Sigmoid colon (tissue), 6 donors: ENCODE measurements at regions not wholly inside any gene's neighbourhood (a gene's known extent, or its start where the extent isn't known, plus 50 kb on each side); places are given as distances from the start of the nearest gene placed in this dataset.

Experiments
- DNase-seq: peaks from one replicate; pipeline ENCODE4 v3.0.0-alpha.2; 2019
- H3K27ac ChIP-seq, 4 donors: fragments of 200-600 bp; sonication (generic); one replicate each; pipeline ENCODE4 v1.5.1; 2016 to 2019; ENCODE audit warnings: mild to moderate bottlenecking in 1 of 4
- H3K27me3 ChIP-seq, 3 donors: fragments of 200-600 bp; sonication (generic); one replicate each; pipeline ENCODE4 v1.5.1; 2019; ENCODE audit warnings: mild to moderate bottlenecking in 1 of 3
- H3K36me3 ChIP-seq, 4 donors: fragments of 200-600 bp; sonication (generic); one replicate each; pipeline ENCODE4 v1.5.1; 2016 to 2019
- H3K4me1 ChIP-seq, 4 donors: fragments of 200-600 bp; sonication (generic); one replicate each; pipeline ENCODE4 v1.5.1; 2017 to 2019
- H3K4me3 ChIP-seq, 4 donors: fragments of 200-600 bp; sonication (generic); one replicate each; pipeline ENCODE4 v1.5.1; 2017 to 2019; ENCODE audit warnings: mild to moderate bottlenecking in 2 of 4, moderate library complexity in 1 of 4
- H3K9me3 ChIP-seq, 4 donors: fragments of 200-600 bp in 3 of 4; sonication (generic) in 3 of 4; one replicate each; pipeline versions ENCODE4 v1.5.1 to v1.6.1; 2013 to 2019
- CTCF ChIP-seq, 4 experiments: fragments of 450-650 bp in 3 of 4; fragments of 200-600 bp in 1 of 4; IDR thresholded peaks; one replicate each; pipeline ENCODE4 v1.5.1; 2016 to 2019; ENCODE audit warnings: antibody characterized with exemption in 4 of 4, mild to moderate bottlenecking in 3 of 4, moderate library complexity in 2 of 4
- EP300 ChIP-seq, 4 donors: sonication (generic); formaldehyde crosslinking; IDR thresholded peaks; one replicate each; pipeline ENCODE4 v1.6.1; 2017; ENCODE audit warnings: antibody characterized with exemption in 4 of 4
- POLR2A ChIP-seq, 2 donors: fragments of 450-650 bp; IDR thresholded peaks; one replicate each; pipeline ENCODE4 v1.6.1; 2016; ENCODE audit warnings: antibody characterized with exemption in 2 of 2, mild to moderate bottlenecking in 2 of 2, moderate library complexity in 2 of 2
- POLR2AphosphoS5 ChIP-seq, 4 donors: sonication (generic); formaldehyde crosslinking; IDR thresholded peaks; one replicate each; pipeline ENCODE4 v1.6.1; 2017; ENCODE audit warnings: antibody characterized with exemption in 4 of 4
- WGBS, 2 donors: extraction: QIAGEN DNeasy Blood & Tissue Kit; methylation state at CpG; one replicate each; pipeline ENCODE4 v1.1.7; 2013; 5-methylcytosine and 5-hydroxymethylcytosine counted together
- intact Hi-C: fragments of 100-400 bp; cut with DNase I; formaldehyde crosslinking; loops from one replicate; pipeline ENCODE4 v1.15.1; 2023
- donor health status: healthy with polysubstance abuse.
- donor health status: healthy.

- Histone ChIP-seq H3K36me3 (no peaks in the 10 kb centered on the region), H3K4me3 (no peak overlapping the region), H3K9me3 (no peaks in the 10 kb centered on the region), H3K4me1 (no peaks in the 10 kb centered on the region), H3K27me3 (no peaks in the 10 kb centered on the region), H3K27ac (no peak overlapping the region)
- WGBS, 2 donors: 60 to 71% methylated on average over 5 of the region's 5 CpGs
- intact Hi-C loops: no loop called here
- no peak for TF ChIP-seq POLR2A (IDR thresholded peaks at IDR 0.05)
- TF ChIP-seq POLR2AphosphoS5 (IDR thresholded peaks at IDR 0.05): no peak
- TF ChIP-seq EP300 (IDR thresholded peaks at IDR 0.05): no peak
- TF ChIP-seq CTCF (IDR thresholded peaks at IDR 0.05): no peak
- DNase-seq: no peak
Observed at GRCh38 chr16:8199390-8199789, 390.9 kb downstream of the TMEM114 start.

- Histone ChIP-seq H3K27me3 (no peaks in the 10 kb centered on the region), H3K4me1 (no peaks in the 10 kb centered on the region), H3K27ac (no peak overlapping the region), H3K9me3 (no peaks in the 10 kb centered on the region), H3K4me3 (no peak overlapping the region), H3K36me3 (no peaks in the 10 kb centered on the region)
- 17 to 52% methylated on average over 2 of the region's 2 CpGs for WGBS, 2 donors
- DNase-seq: no peak
- no peak for TF ChIP-seq POLR2A (IDR thresholded peaks at IDR 0.05)
- no peak for TF ChIP-seq CTCF (IDR thresholded peaks at IDR 0.05)
- no peak for TF ChIP-seq EP300 (IDR thresholded peaks at IDR 0.05)
- TF ChIP-seq POLR2AphosphoS5 (IDR thresholded peaks at IDR 0.05): no peak
- intact Hi-C loops: no loop called here
Observed at GRCh38 chr16:8194794-8195193, 395.5 kb downstream of the TMEM114 start.

GRCh38 chr16:8188841-8189240 is 401.5 kb downstream of the TMEM114 start:
- TF ChIP-seq CTCF (IDR thresholded peaks at IDR 0.05): no peak
- no peak for TF ChIP-seq EP300 (IDR thresholded peaks at IDR 0.05)
- TF ChIP-seq POLR2AphosphoS5 (IDR thresholded peaks at IDR 0.05): no peak
- TF ChIP-seq POLR2A (IDR thresholded peaks at IDR 0.05): no peak
- no peaks in the 10 kb centered on the region for H3K36me3 ChIP-seq
- H3K4me1 ChIP-seq: no peaks in the 10 kb centered on the region
- H3K27me3 ChIP-seq: no peaks in the 10 kb centered on the region
- no peak overlapping the region for H3K27ac ChIP-seq
- H3K9me3 ChIP-seq: no peaks in the 10 kb centered on the region
- DNase-seq: no peak
- no peak overlapping the region for H3K4me3 ChIP-seq
- 21 to 58% methylated on average over 8 of the region's 8 CpGs for WGBS, 2 donors
- intact Hi-C loops: no loop called here

GRCh38 chr16:8187782-8188372 is 402.4 kb downstream of the TMEM114 start:
- Histone ChIP-seq H3K36me3 (no peaks in the 10 kb centered on the region), H3K27me3 (no peaks in the 10 kb centered on the region), H3K4me1 (no peaks in the 10 kb centered on the region), H3K4me3 (no peak overlapping the region), H3K27ac (no peak overlapping the region), H3K9me3 (peaks cover 0 to 2% (median 0%) of the 10 kb centered on the region in 4 donors)
- no peak for DNase-seq
- no peak for TF ChIP-seq EP300 (IDR thresholded peaks at IDR 0.05)
- no peak for TF ChIP-seq POLR2A (IDR thresholded peaks at IDR 0.05)
- no peak for TF ChIP-seq CTCF (IDR thresholded peaks at IDR 0.05)
- no peak for TF ChIP-seq POLR2AphosphoS5 (IDR thresholded peaks at IDR 0.05)
- WGBS, 2 donors: 47 to 63% methylated on average over 5 of the region's 5 CpGs
- intact Hi-C loops: no loop called here

- H3K36me3 ChIP-seq: no peaks in the 10 kb centered on the region
- H3K4me3 ChIP-seq: no peak overlapping the region
- peaks cover 0 to 2% (median 0%) of the 10 kb centered on the region in 4 donors for H3K9me3 ChIP-seq
- TF ChIP-seq CTCF (IDR thresholded peaks at IDR 0.05) (no peak), POLR2A (IDR thresholded peaks at IDR 0.05) (no peak), EP300 (IDR thresholded peaks at IDR 0.05) (no peak), POLR2AphosphoS5 (IDR thresholded peaks at IDR 0.05) (no peak)
- no peak overlapping the region for H3K27ac ChIP-seq
- no peaks in the 10 kb centered on the region for H3K27me3 ChIP-seq
- intact Hi-C loops: no loop called here
- 65 to 82% methylated on average over 1 of the region's 1 CpG for WGBS, 2 donors
- no peaks in the 10 kb centered on the region for H3K4me1 ChIP-seq
- no peak for DNase-seq
Observed at GRCh38 chr16:8184854-8185253, 405.5 kb downstream of the TMEM114 start.
